ENCODE measurements at regions not wholly inside any gene's neighbourhood (a gene's known extent, or its start where the extent isn't known, plus 50 kb on each side); places are given as distances from the start of the nearest gene placed in this dataset.

DNA sequence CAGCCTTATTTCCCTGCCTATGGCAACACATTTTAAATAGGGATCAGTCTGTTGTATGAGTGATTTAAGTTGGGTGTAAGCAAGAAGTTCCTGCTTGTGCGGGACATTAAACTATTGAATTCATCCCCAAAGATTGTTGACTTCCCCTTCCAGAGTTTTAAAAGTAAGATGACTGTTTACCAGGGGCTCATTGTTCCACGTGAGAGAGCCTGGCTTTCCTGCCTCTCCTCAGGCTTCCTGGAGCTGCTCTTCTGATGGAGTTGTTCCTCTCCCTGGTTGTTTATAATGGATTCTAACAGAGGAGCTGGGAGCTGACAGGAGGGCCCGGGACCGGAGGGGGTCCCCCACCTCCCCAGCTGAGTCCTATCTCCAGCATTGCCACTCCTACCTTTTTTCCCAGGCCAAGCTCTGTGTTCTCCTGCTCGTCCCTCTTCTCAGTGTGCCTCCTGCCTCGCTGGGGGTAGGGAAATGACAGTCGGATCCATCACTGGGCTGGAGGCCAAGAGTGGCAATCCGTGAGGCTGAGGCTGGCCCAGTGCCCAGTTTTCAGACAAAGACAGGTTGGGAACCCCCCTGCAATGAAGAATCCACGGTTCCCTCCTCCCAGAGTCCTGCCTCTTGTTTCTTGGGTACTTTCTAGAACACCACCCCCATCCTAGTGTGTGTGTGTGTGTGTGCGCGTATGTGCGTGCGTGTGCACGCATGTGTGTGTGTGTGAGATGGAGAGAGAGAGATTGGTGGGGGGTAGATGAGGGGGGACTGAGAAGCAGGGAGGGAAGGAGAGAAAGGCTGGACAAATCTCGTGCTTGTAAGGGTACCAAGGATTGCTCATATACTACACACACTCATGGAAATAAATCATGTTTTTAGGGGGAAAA is 123.7 kb upstream of the NFIB start:
- TF ChIP-seq, protein P1, sequence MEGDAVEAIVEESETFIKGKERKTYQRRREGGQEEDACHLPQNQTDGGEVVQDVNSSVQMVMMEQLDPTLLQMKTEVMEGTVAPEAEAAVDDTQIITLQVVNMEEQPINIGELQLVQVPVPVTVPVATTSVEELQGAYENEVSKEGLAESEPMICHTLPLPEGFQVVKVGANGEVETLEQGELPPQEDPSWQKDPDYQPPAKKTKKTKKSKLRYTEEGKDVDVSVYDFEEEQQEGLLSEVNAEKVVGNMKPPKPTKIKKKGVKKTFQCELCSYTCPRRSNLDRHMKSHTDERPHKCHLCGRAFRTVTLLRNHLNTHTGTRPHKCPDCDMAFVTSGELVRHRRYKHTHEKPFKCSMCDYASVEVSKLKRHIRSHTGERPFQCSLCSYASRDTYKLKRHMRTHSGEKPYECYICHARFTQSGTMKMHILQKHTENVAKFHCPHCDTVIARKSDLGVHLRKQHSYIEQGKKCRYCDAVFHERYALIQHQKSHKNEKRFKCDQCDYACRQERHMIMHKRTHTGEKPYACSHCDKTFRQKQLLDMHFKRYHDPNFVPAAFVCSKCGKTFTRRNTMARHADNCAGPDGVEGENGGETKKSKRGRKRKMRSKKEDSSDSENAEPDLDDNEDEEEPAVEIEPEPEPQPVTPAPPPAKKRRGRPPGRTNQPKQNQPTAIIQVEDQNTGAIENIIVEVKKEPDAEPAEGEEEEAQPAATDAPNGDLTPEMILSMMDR (IDR thresholded peaks at IDR 0.05; ENCODE audit: control insufficient read depth, extremely low read depth, insufficient read depth) = no peak
- DNase-seq (ENCODE audit: low read depth) = no peak
- no peak overlapping the region for H3K4me3 ChIP-seq (ENCODE audit: low read depth, low read length)

DNA sequence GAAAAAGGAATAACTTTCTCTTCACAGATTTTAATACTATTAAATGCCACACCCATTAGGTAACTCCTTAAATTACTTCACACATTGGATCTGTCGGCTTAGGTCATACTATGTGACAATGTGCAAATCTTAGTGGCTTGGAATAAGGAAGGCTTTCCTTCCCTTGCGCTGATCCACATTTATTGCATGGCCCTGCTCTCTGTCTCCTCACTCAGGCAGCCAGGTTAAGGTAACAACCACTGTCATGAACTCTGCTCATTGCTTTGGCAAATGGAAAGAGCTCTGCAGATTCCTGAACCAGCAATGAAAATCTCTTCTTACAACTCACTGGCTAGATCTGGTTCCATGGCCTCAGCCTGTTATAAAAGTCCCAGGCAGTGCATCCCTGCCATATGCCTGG is 121.9 kb upstream of the NFIB start:
- no peak for DNase-seq (ENCODE audit: low read depth)
- TF ChIP-seq, protein P1 (IDR thresholded peaks at IDR 0.05; ENCODE audit: control insufficient read depth, extremely low read depth, insufficient read depth) = no peak
- no peak overlapping the region for H3K4me3 ChIP-seq (ENCODE audit: low read depth, low read length)

DNA sequence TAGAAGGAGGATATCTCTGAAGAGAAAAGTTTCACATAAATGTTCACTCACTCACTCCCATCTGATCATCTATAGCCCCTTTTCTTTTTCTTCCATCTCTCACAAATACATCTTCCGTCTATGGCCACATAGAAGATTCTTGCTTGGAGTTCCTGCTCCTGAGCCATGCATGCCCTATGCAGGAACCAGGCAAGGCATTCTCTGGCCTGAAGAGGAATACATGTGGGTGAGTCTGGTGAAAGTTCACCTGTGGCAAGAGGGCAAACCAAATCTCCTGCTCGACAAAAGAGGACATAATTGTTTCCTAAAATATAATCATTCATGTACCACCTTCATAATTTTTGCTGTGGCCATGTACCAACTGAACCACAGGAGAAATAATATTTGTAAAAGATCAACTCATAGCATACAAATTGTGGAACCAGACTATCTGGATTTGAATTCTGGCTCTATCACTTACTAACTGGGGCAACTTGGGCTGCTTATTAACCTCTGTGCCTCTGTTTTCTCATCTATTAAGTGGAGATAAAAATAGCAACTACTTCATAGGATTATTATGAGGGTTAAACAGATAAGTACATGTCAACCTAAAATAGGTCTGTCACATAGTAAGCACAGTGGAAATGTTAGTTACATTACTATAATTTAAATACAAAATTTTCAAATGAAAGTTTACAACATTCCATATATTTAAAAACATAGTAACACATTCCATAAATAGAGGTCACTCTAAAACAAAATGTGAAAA is 121.2 kb upstream of the NFIB start:
- TF ChIP-seq, protein P1 (IDR thresholded peaks at IDR 0.05; ENCODE audit: control insufficient read depth, extremely low read depth, insufficient read depth) = no peak
- no peak for DNase-seq (ENCODE audit: low read depth)
- no peak overlapping the region for H3K4me3 ChIP-seq (ENCODE audit: low read depth, low read length)

DNA sequence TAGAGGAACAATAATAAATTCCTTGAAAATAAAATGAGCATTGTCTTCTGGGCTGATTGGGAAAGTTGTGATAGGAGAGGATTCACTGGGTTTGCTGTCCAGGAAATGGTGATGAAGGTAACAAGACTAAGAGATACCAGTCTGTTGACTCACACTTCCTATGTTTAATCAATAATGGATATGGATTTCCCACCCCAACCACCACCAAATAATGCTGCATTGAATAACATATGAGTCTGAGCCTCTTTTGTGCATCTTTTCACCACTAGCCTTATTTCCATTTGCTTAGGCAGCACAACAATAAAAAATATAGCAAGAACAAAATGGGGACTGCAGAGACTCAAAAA is 120.2 kb upstream of the NFIB start:
- TF ChIP-seq, protein P1 (IDR thresholded peaks at IDR 0.05; ENCODE audit: control insufficient read depth, extremely low read depth, insufficient read depth) = no peak
- DNase-seq (ENCODE audit: low read depth) = no peak
- H3K4me3 ChIP-seq (ENCODE audit: low read depth, low read length) = no peak overlapping the region

DNA sequence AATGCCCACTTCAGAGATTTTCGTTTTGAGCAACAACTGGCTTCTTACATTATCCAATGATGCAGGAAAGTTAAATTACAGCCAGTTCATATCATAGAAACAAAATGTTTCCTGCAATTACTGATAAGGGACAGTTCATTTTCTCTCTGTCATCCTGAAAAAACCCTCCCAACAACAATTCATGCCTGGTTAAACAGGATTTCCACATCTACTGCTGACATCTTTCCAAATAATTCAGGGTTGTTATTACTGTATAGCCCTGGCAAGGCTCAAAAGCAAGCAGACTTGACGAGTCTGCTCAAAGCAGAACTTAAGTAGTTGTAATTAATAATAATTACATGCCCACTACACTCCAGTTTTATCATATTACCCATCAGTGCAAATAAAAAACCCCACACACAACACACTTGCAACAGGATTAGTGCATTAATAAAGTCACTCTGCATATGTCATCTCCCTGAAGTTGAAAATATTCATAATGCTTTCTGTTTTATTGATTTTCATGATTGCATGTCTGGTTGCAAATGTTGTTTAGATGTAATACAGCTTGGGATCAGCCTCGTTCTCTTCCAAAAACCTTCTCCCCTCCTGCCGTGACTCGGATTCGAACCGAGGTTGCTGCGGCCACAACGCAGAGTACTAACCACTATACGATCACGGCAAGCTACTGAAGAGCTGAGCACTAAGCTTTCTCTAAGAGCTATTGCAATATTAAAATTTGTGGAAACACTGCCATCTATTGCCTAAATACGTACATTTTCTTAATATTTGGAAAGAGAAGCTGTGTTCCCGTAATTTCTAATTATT is 119.6 kb upstream of the NFIB start:
- TF ChIP-seq, protein P1 (IDR thresholded peaks at IDR 0.05; ENCODE audit: control insufficient read depth, extremely low read depth, insufficient read depth) = peak; percentile 48
- no peak overlapping the region for H3K4me3 ChIP-seq (ENCODE audit: low read depth, low read length)
- no peak for DNase-seq (ENCODE audit: low read depth)

DNA sequence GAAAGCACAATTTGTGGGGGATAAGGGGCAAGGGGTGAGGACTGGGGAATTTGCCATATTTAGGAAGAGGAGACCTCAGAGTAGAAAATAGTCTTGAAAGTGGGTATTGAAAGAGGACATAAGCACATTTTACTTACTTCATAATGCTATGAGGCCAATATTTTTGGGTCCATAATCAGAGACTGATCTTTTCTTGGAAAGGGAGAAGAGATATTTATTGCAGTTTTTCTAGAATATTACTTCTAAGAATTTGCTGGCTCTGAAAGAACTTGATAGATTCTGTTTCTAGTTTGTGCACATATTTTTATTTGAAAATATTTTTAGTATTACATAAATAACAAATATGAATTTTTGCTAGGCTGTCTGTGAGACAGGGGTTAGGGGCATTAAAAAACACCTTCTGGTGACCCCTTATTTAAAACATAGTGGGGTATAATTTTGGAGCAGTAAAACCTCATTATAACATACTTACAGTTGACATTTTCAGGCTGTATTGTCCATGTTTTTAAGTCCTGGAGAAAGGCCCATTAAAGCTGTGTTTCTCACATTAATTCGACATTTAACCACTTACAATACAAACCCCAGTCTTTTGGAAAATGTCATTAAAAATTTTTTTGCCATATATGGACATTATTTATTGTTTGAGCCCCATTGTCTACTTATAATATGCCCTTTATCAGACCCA is 118.9 kb upstream of the NFIB start:
- TF ChIP-seq, protein P1 (IDR thresholded peaks at IDR 0.05; ENCODE audit: control insufficient read depth, extremely low read depth, insufficient read depth) = no peak
- no peak overlapping the region for H3K4me3 ChIP-seq (ENCODE audit: low read depth, low read length)
- no peak for DNase-seq (ENCODE audit: low read depth)
